ENCODE measurements at regions not wholly inside any gene's neighbourhood (a gene's known extent, or its start where the extent isn't known, plus 50 kb on each side); places are given as distances from the start of the nearest gene placed in this dataset.
"Not testable (repeated sequence)": the region's sequence is repeated elsewhere in the genome, so short reads cannot be mapped to it uniquely, and the experiment has no call there.

DNA sequence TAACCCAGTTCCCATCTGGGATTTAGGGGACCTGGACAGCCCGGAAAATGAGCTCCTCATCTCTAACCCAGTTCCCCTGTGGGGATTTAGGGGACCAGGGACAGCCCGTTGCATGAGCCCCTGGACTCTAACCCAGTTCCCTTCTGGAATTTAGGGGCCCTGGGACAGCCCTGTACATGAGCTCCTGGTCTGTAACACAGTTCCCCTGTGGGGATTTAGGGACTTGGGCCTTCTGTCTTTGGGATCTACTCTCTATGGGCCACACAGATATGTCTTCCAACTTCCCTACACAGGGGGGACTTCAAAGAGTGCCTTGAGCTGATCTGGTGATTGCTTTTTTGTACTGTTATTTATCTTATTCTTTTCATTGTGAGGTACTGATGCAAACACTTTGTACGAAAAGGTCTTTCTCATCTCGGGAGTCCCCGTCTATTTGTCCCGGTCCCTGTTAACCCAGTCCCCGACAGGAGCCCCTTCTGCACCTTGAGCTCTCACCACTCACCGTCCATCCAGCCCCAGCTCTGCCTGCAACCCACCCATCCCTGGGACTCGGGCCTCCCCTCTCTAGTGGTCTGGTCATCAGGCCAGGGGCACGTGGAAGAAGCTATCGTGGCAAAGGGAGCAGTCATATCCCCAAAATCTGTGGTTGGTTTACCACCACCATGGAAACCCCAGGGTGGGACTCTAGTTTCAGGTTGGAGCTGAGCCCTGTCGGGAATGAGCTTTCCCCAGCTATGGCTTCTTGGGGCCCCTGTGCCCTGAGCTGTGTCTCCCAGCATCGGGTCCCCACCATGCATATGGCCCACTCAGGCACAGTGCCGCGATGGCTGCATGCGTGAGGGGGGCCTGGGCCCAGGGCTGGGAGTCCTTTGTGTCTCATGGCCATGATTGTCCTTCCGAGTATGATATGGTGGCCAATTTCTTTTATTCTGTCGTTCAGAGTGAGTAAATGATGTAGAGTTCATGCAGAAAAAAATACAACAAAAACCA, 270.4 kb upstream of the PLCXD1 start:
- DNase-seq (ENCODE audit: low read depth); H3K4me3 ChIP-seq (ENCODE audit: low read depth, low read length): not testable (repeated sequence)

DNA sequence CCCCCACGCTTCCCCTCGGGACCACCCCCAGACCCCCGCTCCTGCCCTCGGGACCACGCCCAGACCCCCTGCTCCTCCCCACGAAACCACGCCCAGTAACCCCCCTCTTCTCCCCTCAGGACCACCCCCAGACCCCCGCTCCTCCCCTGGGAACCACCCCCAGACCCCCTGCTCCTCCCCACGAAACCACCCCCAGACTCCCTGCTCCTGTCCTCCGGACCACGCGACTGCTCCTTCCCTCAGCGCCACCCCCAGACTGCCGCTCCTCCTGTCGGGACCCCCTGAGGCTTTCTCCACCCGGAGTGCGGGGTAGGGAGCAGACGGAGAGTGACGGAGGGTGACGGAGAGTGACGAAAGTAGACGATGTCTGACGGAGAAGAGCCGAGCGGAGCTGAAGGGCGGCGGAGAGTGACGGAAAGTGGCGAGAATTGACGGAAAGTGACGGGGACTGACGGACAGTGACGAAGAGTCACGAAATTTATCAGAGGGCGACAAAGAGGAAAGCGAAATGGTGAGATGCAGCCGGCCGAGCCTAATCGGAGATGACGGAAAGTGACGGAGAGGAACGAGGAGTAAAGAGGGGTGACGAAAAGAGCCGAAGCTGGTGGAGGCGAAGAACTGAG, 267.2 kb upstream of the PLCXD1 start:
- H3K4me3 ChIP-seq (ENCODE audit: low read depth, low read length); DNase-seq (ENCODE audit: low read depth): not testable (repeated sequence)

DNA sequence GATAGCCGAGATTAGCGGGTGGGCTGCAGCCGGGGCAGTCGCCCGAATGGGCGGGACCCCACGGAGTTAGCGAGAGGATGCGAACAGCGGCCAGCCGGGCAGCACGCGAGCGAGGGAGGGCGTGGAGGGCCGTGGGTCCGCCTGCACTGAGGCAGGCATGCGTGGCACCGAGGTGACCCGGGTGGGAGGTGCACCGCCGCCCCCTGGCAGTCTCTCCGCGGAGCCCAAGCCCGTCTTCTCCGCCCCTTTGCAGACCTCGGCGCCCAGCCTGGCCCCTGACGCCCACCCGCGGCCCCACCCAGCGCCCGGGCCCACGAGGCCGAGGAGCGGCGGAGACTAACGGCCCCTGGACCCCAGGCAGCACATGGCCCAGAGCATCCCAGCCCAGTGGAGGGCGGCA, 266.7 kb upstream of the PLCXD1 start:
- not testable (repeated sequence) for H3K4me3 ChIP-seq (ENCODE audit: low read depth, low read length); DNase-seq (ENCODE audit: low read depth)

DNA sequence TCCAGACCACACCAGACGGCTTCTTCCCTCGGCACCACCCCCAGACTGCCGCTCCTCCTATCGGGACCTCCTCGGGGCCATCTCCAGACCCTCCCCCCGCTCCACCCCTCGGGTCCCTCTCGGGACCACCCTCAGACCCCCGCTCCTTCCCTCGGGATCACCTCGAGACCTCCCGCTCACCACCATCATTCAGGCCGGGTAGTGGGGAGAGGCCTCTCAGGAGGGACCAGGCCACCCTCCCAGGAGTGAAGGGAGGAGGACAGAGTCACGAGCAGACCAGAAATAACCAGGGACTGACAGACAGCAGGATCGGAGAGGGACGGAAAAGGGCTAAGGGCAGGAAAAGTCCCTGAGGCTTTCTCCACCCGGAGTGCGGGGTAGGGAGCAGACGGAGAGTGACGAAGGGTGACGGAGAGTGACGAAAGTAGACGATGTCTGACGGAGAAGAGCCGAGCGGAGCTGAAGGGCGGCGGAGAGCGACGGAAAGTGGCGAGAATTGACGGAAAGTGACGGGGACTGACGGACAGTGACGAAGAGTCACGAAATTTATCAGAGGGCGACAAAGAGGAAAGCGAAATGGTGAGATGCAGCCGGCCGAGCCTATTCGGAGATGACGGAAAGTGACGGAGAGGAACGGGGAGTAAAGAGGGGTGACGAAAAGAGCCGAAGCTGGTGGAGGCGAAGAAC, 262.3 kb upstream of the PLCXD1 start:
- DNase-seq (ENCODE audit: low read depth); H3K4me3 ChIP-seq (ENCODE audit: low read depth, low read length): not testable (repeated sequence)

DNA sequence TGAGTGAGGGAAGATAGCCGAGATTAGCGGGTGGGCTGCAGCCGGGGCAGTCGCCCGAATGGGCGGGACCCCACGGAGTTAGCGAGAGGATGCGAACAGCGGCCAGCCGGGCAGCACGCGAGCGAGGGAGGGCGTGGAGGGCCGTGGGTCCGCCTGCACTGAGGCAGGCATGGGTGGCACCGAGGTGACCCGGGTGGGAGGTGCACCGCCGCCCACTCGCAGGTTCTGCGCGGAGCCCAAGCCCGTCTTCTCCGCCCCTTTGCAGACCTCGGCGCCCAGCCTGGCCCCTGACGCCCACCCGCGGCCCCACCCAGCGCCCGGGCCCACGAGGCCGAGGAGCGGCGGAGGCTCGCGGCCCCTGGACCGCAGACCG, 261.7 kb upstream of the PLCXD1 start:
- H3K4me3 ChIP-seq (ENCODE audit: low read depth, low read length); DNase-seq (ENCODE audit: low read depth): not testable (repeated sequence)

DNA sequence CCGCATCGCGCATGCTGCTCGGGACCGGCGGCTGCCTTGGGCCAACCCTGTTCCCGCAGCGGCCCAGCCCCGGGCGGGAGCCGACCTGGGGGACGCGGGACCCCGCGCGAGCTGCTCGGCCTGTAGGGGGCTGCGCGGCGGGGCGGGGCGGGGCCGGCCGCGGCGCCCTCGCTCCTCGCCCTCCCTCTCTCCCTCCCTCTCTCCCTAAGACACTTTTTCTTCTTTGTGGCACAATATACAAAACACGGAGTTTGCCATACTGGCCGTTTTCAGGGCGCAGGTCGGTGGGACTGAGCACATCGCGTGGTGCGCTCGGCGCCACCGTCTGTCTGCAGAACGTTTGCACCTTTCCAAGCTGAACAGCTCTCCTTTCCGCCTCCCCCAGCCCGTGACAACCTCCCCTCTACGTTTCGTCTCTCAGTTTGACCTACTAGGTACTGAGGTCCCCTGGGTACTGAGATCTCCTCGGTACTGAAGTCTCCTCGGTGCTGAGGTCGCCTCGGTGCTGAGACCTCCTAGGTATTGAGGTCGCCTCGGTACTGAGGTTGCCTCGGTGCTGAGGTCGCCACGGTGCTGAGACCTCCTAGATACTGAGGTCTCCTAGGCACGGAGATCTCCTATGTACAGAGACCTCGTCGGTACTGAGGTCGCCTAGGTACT, 261.1 kb upstream of the PLCXD1 start:
- TF ChIP-seq, protein P1, sequence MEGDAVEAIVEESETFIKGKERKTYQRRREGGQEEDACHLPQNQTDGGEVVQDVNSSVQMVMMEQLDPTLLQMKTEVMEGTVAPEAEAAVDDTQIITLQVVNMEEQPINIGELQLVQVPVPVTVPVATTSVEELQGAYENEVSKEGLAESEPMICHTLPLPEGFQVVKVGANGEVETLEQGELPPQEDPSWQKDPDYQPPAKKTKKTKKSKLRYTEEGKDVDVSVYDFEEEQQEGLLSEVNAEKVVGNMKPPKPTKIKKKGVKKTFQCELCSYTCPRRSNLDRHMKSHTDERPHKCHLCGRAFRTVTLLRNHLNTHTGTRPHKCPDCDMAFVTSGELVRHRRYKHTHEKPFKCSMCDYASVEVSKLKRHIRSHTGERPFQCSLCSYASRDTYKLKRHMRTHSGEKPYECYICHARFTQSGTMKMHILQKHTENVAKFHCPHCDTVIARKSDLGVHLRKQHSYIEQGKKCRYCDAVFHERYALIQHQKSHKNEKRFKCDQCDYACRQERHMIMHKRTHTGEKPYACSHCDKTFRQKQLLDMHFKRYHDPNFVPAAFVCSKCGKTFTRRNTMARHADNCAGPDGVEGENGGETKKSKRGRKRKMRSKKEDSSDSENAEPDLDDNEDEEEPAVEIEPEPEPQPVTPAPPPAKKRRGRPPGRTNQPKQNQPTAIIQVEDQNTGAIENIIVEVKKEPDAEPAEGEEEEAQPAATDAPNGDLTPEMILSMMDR (IDR thresholded peaks at IDR 0.05; ENCODE audit: low read depth, low read length, missing control alignments), result peak; percentile 3
- DNase-seq (ENCODE audit: low read depth), result no peak
- H3K4me3 ChIP-seq (ENCODE audit: low read depth, low read length), result peak overlapping the region; percentile 7; the same call in 1 of the 2 replicates

DNA sequence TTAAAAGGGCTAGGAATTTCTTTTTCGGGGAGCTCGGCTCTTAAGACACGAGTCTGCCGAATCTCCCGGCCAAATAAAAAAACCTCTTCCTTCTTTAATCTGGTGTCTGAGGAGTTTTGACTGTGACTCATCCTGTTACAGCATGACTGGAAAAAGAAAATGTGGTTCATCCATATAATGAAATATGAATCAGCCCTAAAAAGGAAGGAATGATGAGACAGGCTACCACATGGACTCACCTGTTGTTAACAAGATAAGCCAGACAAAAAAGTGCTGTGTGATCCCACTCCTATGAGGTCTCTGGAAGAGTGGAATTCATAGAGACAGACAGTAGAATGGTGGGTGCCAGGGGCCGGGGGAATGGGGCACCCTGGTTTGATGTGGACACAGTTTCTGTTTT, 257.0 kb upstream of the PLCXD1 start:
- DNase-seq (ENCODE audit: low read depth), result not testable (repeated sequence)

More for the DNA sequence above, 257.0 kb upstream of the PLCXD1 start:
- not testable (repeated sequence) for H3K4me3 ChIP-seq (ENCODE audit: low read depth, low read length)
